ENCODE measurements at regions not wholly inside any gene's neighbourhood (a gene's known extent, or its start where the extent isn't known, plus 50 kb on each side); places are given as distances from the start of the nearest gene placed in this dataset.

DNA sequence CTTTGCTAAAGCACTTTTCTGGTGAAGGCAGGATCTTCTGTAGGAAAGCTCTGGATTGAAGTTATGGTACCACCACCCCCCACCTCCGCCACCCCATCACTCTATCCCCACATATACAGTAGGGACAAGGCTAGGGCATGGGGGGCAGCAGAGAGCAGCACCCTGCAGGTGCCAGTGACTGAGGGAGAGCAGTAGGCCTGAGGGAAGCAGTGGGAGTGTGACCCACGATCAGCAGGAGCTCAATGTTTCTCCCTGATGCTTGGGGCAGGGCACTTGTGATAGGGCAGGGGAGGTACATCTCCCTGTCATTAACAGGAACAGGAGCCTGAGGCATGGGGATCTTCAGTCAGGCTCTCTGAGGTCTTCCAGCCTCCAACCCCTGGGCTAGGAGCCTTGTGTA is 121.6 kb downstream of the ZFP36L2 start:
- DNase-seq, result no peak

DNA sequence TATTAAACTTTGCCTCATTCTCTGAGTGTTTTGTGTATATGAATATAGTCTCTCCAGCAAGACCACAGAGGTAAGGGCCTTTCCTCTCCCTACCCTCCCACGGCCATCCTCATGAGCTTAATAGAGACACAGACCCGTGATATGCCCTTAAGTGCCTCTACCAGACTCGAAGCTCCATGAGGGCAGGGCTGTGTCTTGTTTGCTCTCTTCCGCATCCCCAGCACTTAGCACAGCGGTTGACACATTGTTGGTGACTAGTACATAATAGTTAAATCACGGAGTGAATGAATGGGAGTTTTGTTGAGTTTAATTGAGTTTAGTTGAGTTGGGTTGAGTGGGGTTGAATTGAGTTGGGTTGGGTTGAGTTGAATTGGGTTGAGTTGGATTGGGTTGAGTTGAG is 122.3 kb downstream of the ZFP36L2 start:
- DNase-seq, result no peak

DNA sequence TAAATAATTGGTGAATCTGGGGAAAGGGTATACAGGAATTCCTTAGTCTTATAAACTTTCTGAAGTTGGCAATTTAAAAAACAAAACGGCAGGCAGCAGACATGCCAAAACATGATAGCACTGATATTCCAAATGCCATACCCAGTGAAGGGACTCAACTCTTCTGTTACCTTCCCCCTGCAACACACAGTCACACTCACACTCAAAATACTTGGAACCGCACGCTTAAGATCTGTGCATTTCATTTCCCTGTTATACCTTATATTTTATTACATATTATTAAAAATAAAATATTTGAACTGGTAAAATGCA is 123.4 kb downstream of the ZFP36L2 start:
- no peak for DNase-seq

DNA sequence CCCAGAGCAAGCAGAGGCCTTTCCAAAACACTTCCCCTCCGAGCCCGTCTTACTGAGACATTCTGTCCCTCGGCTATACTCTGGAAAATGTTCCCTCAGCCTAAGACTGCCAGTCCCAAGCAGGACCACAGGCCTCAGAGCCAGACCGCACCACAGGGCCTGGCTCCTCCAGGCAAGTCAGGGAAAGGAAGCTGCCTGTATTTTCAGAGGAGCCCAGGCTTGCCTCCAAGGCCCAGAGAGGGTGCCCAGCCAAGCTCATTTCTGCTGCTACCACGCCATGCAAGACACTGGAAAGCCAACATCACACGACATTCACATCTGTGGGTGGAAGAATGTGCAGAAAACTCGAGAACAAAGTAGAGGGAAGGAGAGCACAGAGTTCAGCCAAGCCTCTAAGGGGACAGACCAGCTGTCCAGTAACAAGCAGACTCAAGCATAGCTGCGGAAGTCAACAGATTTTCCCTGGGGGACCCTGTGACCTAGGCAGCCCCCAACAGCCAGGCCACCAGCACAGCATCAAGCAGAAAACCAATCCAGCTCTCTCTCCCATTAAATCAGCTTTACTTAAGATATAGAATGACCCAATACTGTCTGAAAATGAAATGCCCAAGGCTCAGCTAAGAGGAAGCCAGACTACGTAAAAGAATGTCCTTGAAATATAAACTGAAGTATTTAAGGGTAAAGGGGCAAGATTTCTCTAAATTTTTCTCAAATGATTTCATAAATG is 123.9 kb downstream of the ZFP36L2 start:
- no peak for DNase-seq

GRCh38 chr2:43101751-43102150 is 124.7 kb downstream of the ZFP36L2 start:
- no peak for DNase-seq

DNA sequence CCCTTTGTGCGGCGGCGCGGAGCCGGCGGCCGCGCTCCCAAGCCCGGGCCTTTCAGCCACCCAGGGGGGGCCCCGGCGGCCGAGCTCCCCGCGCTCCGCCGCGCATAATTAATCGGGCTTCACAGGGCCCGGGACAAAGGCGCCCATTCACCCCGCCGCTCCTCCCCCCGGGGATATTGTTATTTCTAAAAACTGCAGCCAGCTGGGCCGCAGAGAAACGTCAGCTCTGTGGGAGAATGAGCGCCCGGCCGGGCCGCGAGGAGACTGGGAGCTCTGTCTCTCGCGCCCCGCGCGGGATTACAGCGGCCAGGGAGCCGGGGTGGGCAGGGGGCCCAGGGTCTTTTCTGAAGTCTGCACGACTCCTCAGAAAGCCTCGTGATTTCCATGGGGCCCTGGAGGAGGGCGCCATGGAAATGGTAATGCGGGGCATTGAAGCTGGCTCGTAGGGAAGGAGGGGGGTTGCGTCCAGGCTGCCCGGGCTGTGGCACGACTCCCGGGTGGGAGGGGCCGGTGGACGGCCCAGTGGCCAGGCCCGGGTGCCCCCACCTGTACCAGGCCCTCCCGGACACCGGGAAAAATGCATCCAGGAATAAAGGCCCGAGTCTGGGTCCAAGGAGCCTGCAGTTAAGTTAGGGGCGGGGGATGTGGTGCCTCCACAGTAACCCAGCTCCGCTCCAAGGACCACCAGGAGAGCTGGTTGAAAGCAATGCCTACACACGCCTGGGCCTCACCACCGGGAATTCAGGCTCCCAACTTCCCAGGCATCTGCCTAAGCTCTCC is 125.3 kb downstream of the ZFP36L2 start:
- DNase-seq, result no peak

DNA sequence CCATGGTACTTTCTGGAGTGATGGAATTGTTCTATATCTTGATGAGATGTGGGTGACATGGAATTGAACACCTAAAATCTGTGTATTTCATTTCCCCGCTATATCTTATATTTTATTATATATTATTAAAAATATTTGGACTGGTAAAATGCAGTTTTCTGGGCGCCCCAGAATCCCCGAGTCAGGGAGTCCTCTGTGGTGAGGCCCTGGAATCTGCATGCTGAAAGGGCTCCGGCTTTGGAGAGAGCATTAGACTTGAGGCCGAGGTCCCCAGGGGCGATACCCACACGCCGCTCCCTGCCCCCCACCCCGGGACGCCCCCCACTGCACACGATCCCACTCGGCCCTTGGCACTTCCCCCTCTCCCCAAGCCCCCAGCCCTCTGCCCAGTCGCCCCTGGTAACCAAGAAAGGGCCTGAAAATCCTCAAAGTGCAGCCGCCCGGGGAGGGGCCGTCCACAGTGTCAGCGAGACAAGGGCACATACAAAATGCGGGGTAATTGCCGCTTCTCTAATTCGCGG is 126.0 kb downstream of the ZFP36L2 start:
- no peak for DNase-seq

DNA sequence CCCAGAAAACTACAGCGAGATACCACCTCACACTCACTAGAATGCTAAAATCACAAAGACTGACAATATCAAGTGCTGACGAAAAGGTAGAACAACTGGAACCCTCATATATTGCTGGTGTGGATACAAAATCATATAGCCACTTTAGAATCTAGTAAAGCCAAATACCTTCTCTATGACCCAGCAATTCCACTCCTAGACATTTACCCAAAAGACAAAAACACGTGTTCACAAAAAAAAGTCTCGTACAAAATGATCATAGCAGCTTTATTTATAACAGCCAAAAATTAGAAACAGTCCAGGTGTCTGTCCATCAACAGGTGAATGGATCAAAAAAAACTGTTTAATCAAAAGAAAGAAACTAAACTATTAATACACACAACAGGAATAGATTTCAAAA is 126.6 kb downstream of the ZFP36L2 start:
- DNase-seq, result no peak

GRCh38 chr2:43098539-43098938 is 127.9 kb downstream of the ZFP36L2 start:
- no peak for DNase-seq

DNA sequence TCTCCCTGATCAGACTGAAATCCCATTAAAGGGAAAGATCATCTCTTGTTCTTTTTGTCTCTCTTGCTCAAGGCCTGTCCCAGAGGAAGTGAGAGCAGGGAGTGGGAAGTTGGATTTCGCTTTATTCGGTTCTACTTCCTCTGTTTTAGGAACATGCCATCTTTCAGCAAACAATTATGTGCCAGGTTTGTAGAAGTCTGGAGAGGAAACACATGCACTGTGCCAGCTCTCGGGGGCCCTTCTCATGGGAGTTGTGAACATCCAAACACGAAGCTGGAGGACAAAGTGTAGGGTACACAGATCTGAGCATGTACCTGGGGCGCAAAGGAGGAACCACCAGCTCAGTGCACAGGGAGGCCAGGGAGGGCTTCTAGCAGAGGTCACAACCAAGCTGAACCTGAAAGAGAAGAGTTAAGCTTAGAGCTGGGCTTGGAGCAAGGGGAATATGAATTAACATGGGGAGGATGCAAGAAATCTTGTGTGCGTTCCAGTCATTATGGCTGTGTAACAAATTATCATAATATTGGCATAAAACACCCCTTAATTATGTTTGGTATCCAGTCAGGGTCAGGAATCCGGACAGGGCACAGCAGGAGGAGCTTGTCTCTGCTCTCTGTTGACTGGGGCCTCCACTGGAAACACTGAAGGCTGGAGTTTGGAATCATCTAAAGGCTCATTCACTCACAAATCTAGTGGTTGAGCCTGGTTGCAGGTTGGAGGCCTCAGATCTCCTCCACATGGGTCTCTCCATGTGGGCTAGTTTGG is 128.6 kb downstream of the ZFP36L2 start:
- DNase-seq, result no peak

DNA sequence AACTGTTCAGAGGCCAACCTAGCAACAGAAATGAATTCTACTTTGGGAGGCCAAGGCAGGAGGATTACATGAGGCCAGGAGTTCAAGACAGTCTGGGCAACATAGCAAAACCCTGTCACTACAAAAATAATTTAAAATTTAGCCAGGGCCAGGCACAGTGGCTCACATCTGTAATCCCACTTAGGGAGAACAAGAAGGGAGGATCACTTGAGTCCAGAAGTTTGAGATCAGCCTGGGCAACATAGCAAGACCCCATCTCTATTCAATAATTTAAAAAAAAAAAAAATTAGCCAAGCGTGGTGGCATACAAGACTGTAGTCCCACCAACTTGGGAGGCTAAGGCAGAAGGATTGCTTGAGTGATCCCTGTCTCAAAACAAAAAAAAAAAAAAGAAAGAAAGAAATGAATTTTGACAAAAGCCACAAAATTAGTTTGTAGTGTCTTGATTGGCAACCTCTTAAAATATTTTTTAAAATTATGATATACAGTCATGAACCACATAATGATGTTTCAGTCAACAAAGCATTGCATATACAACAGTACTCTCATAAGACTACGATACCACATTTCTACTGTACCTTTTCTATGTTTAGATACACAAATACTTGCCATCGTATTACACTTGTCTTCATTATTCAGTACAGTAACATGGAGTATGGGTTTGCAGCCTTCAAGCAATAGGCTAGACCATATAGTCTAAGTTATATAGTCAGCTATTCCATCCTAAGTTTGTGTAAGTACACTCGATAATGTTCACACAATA is 130.7 kb downstream of the ZFP36L2 start:
- no peak for DNase-seq

GRCh38 chr2:43092520-43093179 is 133.8 kb downstream of the ZFP36L2 start:
- no peak for DNase-seq

GRCh38 chr2:43090317-43090716 is 136.1 kb downstream of the ZFP36L2 start:
- no peak for DNase-seq

- no peak for DNase-seq
These were observed 138.0 kb downstream of the ZFP36L2 start for GRCh38 chr2:43088143-43089073.

GRCh38 chr2:43087413-43087812 is 139.0 kb downstream of the ZFP36L2 start:
- DNase-seq, result no peak

- no peak for DNase-seq
These were observed 139.8 kb downstream of the ZFP36L2 start for GRCh38 chr2:43086451-43087221.

- DNase-seq, result no peak
These were observed 140.5 kb downstream of the ZFP36L2 start for GRCh38 chr2:43085929-43086328.

DNA sequence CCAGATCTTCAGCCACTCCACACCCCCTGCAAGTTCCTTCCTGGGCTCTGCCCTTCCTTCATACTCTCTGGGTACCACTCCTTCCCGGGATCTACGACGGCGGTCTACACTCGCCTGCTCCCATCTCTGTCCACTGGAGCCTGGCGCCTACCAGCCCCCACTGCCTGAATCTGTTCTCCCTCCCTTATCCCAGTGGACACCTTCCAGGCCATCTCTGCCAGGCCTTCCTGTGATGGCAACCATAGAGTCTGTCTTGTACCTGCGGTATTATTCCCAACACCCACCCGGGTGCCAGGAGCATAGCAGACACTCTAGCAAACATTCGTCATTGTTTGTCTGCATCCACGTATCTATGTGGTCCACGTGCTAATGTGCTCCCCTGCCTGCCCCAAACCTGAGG is 140.9 kb downstream of the ZFP36L2 start:
- DNase-seq, result no peak

- DNase-seq, result no peak
These were observed 141.7 kb downstream of the ZFP36L2 start for GRCh38 chr2:43084699-43085091.

Data from NCI-H2107 (cell line).